Sigmoid colon (tissue), 6 donors: ENCODE measurements at regions not wholly inside any gene's neighbourhood (a gene's known extent, or its start where the extent isn't known, plus 50 kb on each side); places are given as distances from the start of the nearest gene placed in this dataset.

Source experiments
- DNase-seq: peaks from one replicate; pipeline ENCODE4 v3.0.0-alpha.2; 2019
- H3K27ac ChIP-seq, 4 donors: fragments of 200-600 bp; sonication (generic); one replicate each; pipeline ENCODE4 v1.5.1; 2016 to 2019; ENCODE audit warnings: mild to moderate bottlenecking in 1 of 4
- H3K27me3 ChIP-seq, 3 donors: fragments of 200-600 bp; sonication (generic); one replicate each; pipeline ENCODE4 v1.5.1; 2019; ENCODE audit warnings: mild to moderate bottlenecking in 1 of 3
- H3K36me3 ChIP-seq, 4 donors: fragments of 200-600 bp; sonication (generic); one replicate each; pipeline ENCODE4 v1.5.1; 2016 to 2019
- H3K4me1 ChIP-seq, 4 donors: fragments of 200-600 bp; sonication (generic); one replicate each; pipeline ENCODE4 v1.5.1; 2017 to 2019
- H3K4me3 ChIP-seq, 4 donors: fragments of 200-600 bp; sonication (generic); one replicate each; pipeline ENCODE4 v1.5.1; 2017 to 2019; ENCODE audit warnings: mild to moderate bottlenecking in 2 of 4, moderate library complexity in 1 of 4
- H3K9me3 ChIP-seq, 4 donors: fragments of 200-600 bp in 3 of 4; sonication (generic) in 3 of 4; one replicate each; pipeline versions ENCODE4 v1.5.1 to v1.6.1; 2013 to 2019
- CTCF ChIP-seq, 4 experiments: fragments of 450-650 bp in 3 of 4; fragments of 200-600 bp in 1 of 4; IDR thresholded peaks; one replicate each; pipeline ENCODE4 v1.5.1; 2016 to 2019; ENCODE audit warnings: antibody characterized with exemption in 4 of 4, mild to moderate bottlenecking in 3 of 4, moderate library complexity in 2 of 4
- EP300 ChIP-seq, 4 donors: sonication (generic); formaldehyde crosslinking; IDR thresholded peaks; one replicate each; pipeline ENCODE4 v1.6.1; 2017; ENCODE audit warnings: antibody characterized with exemption in 4 of 4
- POLR2A ChIP-seq, 2 donors: fragments of 450-650 bp; IDR thresholded peaks; one replicate each; pipeline ENCODE4 v1.6.1; 2016; ENCODE audit warnings: antibody characterized with exemption in 2 of 2, mild to moderate bottlenecking in 2 of 2, moderate library complexity in 2 of 2
- POLR2AphosphoS5 ChIP-seq, 4 donors: sonication (generic); formaldehyde crosslinking; IDR thresholded peaks; one replicate each; pipeline ENCODE4 v1.6.1; 2017; ENCODE audit warnings: antibody characterized with exemption in 4 of 4
- WGBS, 2 donors: extraction: QIAGEN DNeasy Blood & Tissue Kit; methylation state at CpG; one replicate each; pipeline ENCODE4 v1.1.7; 2013; 5-methylcytosine and 5-hydroxymethylcytosine counted together
- intact Hi-C: fragments of 100-400 bp; cut with DNase I; formaldehyde crosslinking; loops from one replicate; pipeline ENCODE4 v1.15.1; 2023
- donor health status: healthy with polysubstance abuse.
- donor health status: healthy.

- no peak for TF ChIP-seq CTCF (IDR thresholded peaks at IDR 0.05)
- Histone ChIP-seq H3K27ac (no peak overlapping the region), H3K36me3 (no peaks in the 10 kb centered on the region), H3K9me3 (no peaks in the 10 kb centered on the region), H3K4me3 (no peak overlapping the region), H3K4me1 (no peaks in the 10 kb centered on the region), H3K27me3 (no peaks in the 10 kb centered on the region)
- DNase-seq: no peak
- 70 to 80% methylated on average over 4 of the region's 4 CpGs for WGBS, 2 donors
- intact Hi-C loops: no loop called here
Observed at GRCh38 chr18:43642727-43643330, 365.5 kb upstream of the SYT4 start.

DNA sequence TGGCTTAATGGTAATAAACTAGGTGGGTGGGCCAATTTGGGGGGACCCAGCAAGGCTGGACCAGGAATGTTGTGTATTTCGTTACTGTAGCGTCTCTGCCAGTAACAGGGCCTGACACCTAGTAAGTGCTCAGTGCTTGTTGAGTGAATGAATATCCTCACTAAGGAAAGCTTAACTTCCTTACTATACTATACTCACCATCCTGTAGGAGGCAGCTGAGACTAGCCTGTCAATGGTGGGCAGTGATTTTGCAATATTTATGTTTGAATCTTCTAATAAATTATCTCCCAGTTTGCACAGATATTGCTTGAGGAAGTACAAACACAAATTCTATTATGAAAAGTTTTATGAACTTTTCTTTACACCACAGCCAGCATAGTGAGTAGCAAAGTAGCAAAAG lies 370.7 kb upstream of the SYT4 start:
- H3K4me1 ChIP-seq: no peaks in the 10 kb centered on the region
- H3K9me3 ChIP-seq: no peaks in the 10 kb centered on the region
- TF ChIP-seq POLR2AphosphoS5 (IDR thresholded peaks at IDR 0.05): no peak
- TF ChIP-seq CTCF (IDR thresholded peaks at IDR 0.05): no peak
- no peaks in the 10 kb centered on the region for H3K27me3 ChIP-seq
- H3K27ac ChIP-seq: no peak overlapping the region
- no peak overlapping the region for H3K4me3 ChIP-seq
- intact Hi-C loops: no loop called here
- 93 to 95% methylated on average over 2 of the region's 2 CpGs for WGBS, 2 donors
- DNase-seq: no peak
- no peaks in the 10 kb centered on the region for H3K36me3 ChIP-seq

DNA sequence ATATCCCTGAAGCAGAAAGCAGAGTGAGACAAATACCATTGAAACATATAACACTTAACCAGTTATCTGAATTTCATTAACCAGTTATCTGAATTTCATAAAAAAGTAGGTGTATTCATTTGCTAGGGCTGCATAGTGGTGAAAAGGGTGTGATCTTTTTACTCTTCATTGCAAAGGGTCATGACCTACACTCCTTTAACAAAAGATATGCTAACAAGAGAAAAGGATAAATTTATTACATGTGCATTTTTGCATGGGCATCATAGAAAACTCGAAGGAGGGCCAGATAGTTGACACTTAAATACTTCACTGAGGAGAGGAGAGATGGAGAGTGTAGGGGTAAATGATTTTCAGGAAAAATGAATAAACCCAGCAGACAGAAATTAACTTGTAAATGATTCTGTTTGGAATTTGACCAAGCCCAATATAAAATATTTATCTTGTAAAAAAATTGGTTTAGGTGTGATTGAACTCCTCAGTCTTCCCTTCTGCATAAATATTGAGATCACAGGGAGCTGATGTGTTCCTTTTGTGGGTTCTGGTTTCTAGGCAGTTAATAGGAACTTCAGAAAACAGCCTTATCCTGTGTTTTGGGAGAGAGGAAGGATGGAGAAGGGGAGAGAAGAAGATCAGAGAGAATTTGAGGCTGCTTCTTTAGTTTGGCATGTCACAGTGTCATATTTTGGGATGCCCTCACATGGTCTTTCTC lies 372.5 kb upstream of the SYT4 start:
- TF ChIP-seq CTCF (IDR thresholded peaks at IDR 0.05): no peak
- no peak for TF ChIP-seq EP300 (IDR thresholded peaks at IDR 0.05)
- no peak for TF ChIP-seq POLR2A (IDR thresholded peaks at IDR 0.05)
- TF ChIP-seq POLR2AphosphoS5 (IDR thresholded peaks at IDR 0.05): no peak
- 24 to 54% methylated on average over 1 of the region's 1 CpG for WGBS, 2 donors
- Histone ChIP-seq H3K4me3 (no peak overlapping the region), H3K4me1 (no peaks in the 10 kb centered on the region), H3K9me3 (no peaks in the 10 kb centered on the region), H3K27me3 (no peaks in the 10 kb centered on the region), H3K36me3 (no peaks in the 10 kb centered on the region), H3K27ac (no peak overlapping the region)
- intact Hi-C loops: no loop called here
- no peak for DNase-seq

GRCh38 chr18:43650426-43650825 lies 373.1 kb upstream of the SYT4 start:
- Histone ChIP-seq H3K4me3 (no peak overlapping the region), H3K4me1 (no peaks in the 10 kb centered on the region), H3K36me3 (no peaks in the 10 kb centered on the region), H3K9me3 (no peaks in the 10 kb centered on the region), H3K27ac (no peak overlapping the region), H3K27me3 (no peaks in the 10 kb centered on the region)
- intact Hi-C loops: no loop called here
- TF ChIP-seq POLR2AphosphoS5 (IDR thresholded peaks at IDR 0.05) (no peak), CTCF (IDR thresholded peaks at IDR 0.05) (no peak), POLR2A (IDR thresholded peaks at IDR 0.05) (no peak), EP300 (IDR thresholded peaks at IDR 0.05) (no peak)
- no peak for DNase-seq
- WGBS, 2 donors: 25 to 76% methylated on average over 2 of the region's 2 CpGs

DNA sequence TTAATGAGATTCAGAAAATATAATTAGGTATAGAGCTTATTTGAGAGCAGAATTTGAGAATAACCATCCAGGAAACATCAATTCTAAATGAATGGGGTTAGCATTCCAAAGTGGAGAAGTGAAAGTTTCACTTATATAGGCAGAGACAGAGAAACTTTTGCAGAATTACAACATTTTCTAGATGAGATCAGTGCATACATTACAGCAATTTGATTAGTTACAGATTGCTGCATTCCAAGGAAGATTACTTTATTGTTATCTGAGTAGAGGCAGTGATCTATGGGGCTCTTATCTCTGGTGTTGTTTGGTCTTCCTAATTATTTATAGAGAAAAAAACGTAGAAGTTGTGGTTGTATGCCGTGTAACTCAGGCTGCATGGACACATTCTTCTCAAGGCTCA lies 373.8 kb upstream of the SYT4 start:
- WGBS, 2 donors: 39 to 71% methylated on average over 2 of the region's 2 CpGs
- Histone ChIP-seq H3K27me3 (no peaks in the 10 kb centered on the region), H3K9me3 (no peaks in the 10 kb centered on the region), H3K4me1 (no peaks in the 10 kb centered on the region), H3K36me3 (no peaks in the 10 kb centered on the region), H3K27ac (no peak overlapping the region), H3K4me3 (no peak overlapping the region)
- TF ChIP-seq POLR2A (IDR thresholded peaks at IDR 0.05) (no peak), EP300 (IDR thresholded peaks at IDR 0.05) (no peak), POLR2AphosphoS5 (IDR thresholded peaks at IDR 0.05) (no peak), CTCF (IDR thresholded peaks at IDR 0.05) (no peak)
- intact Hi-C loops: no loop called here
- no peak for DNase-seq
